NCI-H446 (cell line): ENCODE measurements at regions not wholly inside any gene's neighbourhood (a gene's known extent, or its start where the extent isn't known, plus 50 kb on each side); places are given as distances from the start of the nearest gene placed in this dataset.
"Not testable (repeated sequence)": the region's sequence is repeated elsewhere in the genome, so short reads cannot be mapped to it uniquely, and the experiment has no call there.

ENCODE experiments used
- DNase-seq, 2 experiments: peaks; one replicate each; lab custom pipeline; 2025; lab: John Stamatoyannopoulos, UW

GRCh38 chr14:76699939-76700590 is 61.2 kb upstream of the VASH1 start:
- no peak for DNase-seq

- no peak for DNase-seq
These were observed 59.8 kb upstream of the VASH1 start for GRCh38 chr14:76701436-76701835.

- DNase-seq = no peak
These were observed 59.3 kb upstream of the VASH1 start for GRCh38 chr14:76701981-76702380.

GRCh38 chr14:76705214-76705613 is 56.1 kb upstream of the VASH1 start:
- no peak for DNase-seq

GRCh38 chr14:76706207-76706606 is 55.1 kb upstream of the VASH1 start:
- DNase-seq = not testable (repeated sequence)

GRCh38 chr14:76706811-76707210 is 54.5 kb upstream of the VASH1 start:
- no peak for DNase-seq

- no peak for DNase-seq
These were observed 53.2 kb upstream of the VASH1 start for GRCh38 chr14:76708028-76708427.

GRCh38 chr14:76708771-76709170 is 52.5 kb upstream of the VASH1 start:
- DNase-seq = no peak

GRCh38 chr14:76710056-76711010 is 50.9 kb upstream of the VASH1 start:
- DNase-seq = peak; percentile 29 to 70
